Thyroid gland (tissue), 4 donors: ENCODE measurements at regions not wholly inside any gene's neighbourhood (a gene's known extent, or its start where the extent isn't known, plus 50 kb on each side); places are given as distances from the start of the nearest gene placed in this dataset.

ENCODE experiments used
- DNase-seq, 2 donors: peaks; one replicate each; pipeline ENCODE4 v3.0.0-alpha.2; 2019
- H3K27ac ChIP-seq, 3 donors: fragments of 200-600 bp; sonication (generic); 1 replicate in 2 of 3; 2 replicates in 1 of 3; pipeline ENCODE4 v1.5.1; 2016 to 2019; ENCODE audit warnings: mild to moderate bottlenecking in 1 of 3, moderate library complexity in 1 of 3
- H3K27me3 ChIP-seq: fragments of 200-600 bp; sonication (generic); one replicate; pipeline ENCODE4 v1.5.1; 2019
- H3K36me3 ChIP-seq, 2 donors: fragments of 200-600 bp; sonication (generic); one replicate each; pipeline ENCODE4 v1.5.1; 2016 to 2019
- H3K4me1 ChIP-seq, 2 donors: fragments of 200-600 bp; sonication (generic); one replicate each; pipeline ENCODE4 v1.5.1; 2017 to 2019
- H3K4me3 ChIP-seq, 3 donors: fragments of 200-600 bp; sonication (generic); replicated peaks in 1 of 3; 1 replicate in 2 of 3; 2 replicates in 1 of 3; pipeline ENCODE4 v1.5.1; 2016; ENCODE audit warnings: mild to moderate bottlenecking in 1 of 3
- H3K9me3 ChIP-seq: fragments of 200-600 bp; sonication (generic); one replicate; pipeline ENCODE4 v1.5.1; 2017
- CTCF ChIP-seq, 6 experiments: fragments of 200-600 bp in 3 of 6; fragments of 450-650 bp in 3 of 6; sonication (generic) in 3 of 6; IDR thresholded peaks; one replicate each; pipeline ENCODE4 v1.5.1; 2016 to 2019; ENCODE audit warnings: antibody characterized with exemption in 6 of 6, mild to moderate bottlenecking in 2 of 6, inconsistent platforms in 1 of 6, moderate library complexity in 1 of 6
- POLR2A ChIP-seq, 2 donors: fragments of 450-650 bp; IDR thresholded peaks; one replicate each; pipeline ENCODE4 v1.6.1; 2017; ENCODE audit warnings: antibody characterized with exemption in 2 of 2, mild to moderate bottlenecking in 2 of 2, moderate library complexity in 1 of 2
- WGBS, 2 donors: methylation state at CpG; one replicate each; pipeline ENCODE4 v1.1.5; 2017; 5-methylcytosine and 5-hydroxymethylcytosine counted together
- intact Hi-C: fragments of 100-400 bp; cut with DNase I; formaldehyde crosslinking; loops from one replicate; pipeline ENCODE4 v1.15.1; 2023

GRCh38 chr12:97005174-97005573, 98.1 kb downstream of the NEDD1 start:
- DNase-seq: no peak
- no peaks in the 10 kb centered on the region for H3K27me3 ChIP-seq
- TF ChIP-seq CTCF (IDR thresholded peaks at IDR 0.05): no peak
- no peak for TF ChIP-seq POLR2A (IDR thresholded peaks at IDR 0.05)
- 52 to 53% methylated on average over 1 of the region's 1 CpG for WGBS, 2 donors
- no peaks in the 10 kb centered on the region for H3K36me3 ChIP-seq
- no peak overlapping the region for H3K4me3 ChIP-seq
- H3K27ac ChIP-seq: no peak overlapping the region
- intact Hi-C loops: no loop called here
- H3K4me1 ChIP-seq: no peaks in the 10 kb centered on the region
- H3K9me3 ChIP-seq: no peaks in the 10 kb centered on the region

DNA sequence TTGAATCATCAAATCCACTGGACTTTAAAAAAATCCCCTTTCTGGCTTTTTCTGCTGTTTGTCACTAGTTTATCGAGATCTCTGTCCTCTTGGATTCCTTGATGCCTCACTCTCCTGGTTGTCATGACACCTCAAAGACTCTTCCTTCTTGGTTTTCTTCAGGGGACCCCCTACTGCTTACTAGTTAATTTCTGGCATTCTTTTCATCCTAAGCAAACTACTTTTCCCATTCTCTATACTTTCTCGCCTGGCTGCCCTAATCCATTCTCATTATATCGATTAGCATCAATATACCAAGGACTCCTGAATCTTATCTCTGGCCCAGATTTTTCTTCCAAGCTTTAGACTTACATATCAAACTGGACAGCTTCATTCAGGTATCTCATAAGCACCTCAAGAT, 98.6 kb downstream of the NEDD1 start:
- H3K4me3 ChIP-seq: no peak overlapping the region
- intact Hi-C loops: no loop called here
- H3K36me3 ChIP-seq: no peaks in the 10 kb centered on the region
- H3K4me1 ChIP-seq: peaks cover 0 to 3% of the 10 kb centered on the region in 2 donors
- no peaks in the 10 kb centered on the region for H3K27me3 ChIP-seq
- H3K9me3 ChIP-seq: no peaks in the 10 kb centered on the region
- no peak overlapping the region for H3K27ac ChIP-seq
- 88 to 91% methylated on average over 3 of the region's 3 CpGs for WGBS, 2 donors
- DNase-seq: no peak
- no peak for TF ChIP-seq POLR2A (IDR thresholded peaks at IDR 0.05)

DNA sequence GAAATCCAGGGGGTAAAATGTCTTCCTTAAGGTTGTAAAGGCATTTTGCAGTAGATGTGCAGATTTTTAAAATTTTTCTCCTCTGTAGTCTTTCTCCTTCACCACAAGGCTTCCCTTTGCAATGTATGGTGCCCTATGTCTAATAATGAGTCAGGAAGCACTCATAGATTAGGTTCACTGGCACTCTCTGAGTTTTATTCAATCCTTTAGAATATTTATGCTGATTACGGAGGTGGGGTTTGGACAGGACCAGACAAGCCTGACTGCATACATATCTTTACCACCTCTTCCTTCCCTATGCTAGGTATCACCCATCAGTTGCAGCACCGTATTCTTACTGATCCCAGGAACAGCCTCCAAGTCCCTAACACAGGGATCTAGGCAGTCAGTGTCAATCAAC, 99.5 kb downstream of the NEDD1 start:
- H3K4me3 ChIP-seq: no peak overlapping the region
- H3K27ac ChIP-seq: no peak overlapping the region
- no peaks in the 10 kb centered on the region for H3K9me3 ChIP-seq
- no peaks in the 10 kb centered on the region for H3K27me3 ChIP-seq
- intact Hi-C loops: no loop called here
- no peaks in the 10 kb centered on the region for H3K36me3 ChIP-seq
- peaks cover 0 to 4% of the 10 kb centered on the region in 2 donors for H3K4me1 ChIP-seq
- no peak for DNase-seq
- WGBS, 2 donors: 90 to 100% methylated on average over 2 of the region's 2 CpGs
- TF ChIP-seq CTCF (IDR thresholded peaks at IDR 0.05): no peak

- Histone ChIP-seq H3K4me1 (no peaks in the 10 kb centered on the region), H3K9me3 (no peaks in the 10 kb centered on the region), H3K4me3 (no peak overlapping the region), H3K27ac (no peak overlapping the region), H3K27me3 (no peaks in the 10 kb centered on the region), H3K36me3 (no peaks in the 10 kb centered on the region)
- intact Hi-C loops: no loop called here
- WGBS, 2 donors: 91 to 98% methylated on average over 1 of the region's 1 CpG
- TF ChIP-seq CTCF (IDR thresholded peaks at IDR 0.05) (no peak), POLR2A (IDR thresholded peaks at IDR 0.05) (no peak)
- DNase-seq: no peak
These were observed 109.1 kb downstream of the NEDD1 start for GRCh38 chr12:97016163-97016562.

DNA sequence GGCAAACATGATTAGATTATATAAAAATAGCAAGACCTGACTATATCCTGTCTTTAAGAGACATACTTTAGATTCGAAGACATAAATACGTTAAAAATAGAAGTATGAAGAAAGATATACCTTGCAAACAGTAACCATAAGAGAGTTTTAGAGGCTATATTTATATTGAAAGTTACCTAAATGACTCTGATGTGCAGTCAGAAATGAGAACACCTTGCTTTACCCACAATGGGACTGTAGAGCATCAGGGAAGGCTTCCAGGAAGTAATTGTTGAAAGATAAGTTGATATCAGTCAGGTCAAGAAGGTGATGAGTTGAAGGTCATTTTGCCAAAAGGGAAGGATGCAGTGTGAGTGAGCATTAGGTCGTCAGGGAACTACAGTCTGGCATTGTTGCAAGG, 110.2 kb downstream of the NEDD1 start:
- no peak for DNase-seq
- 82 to 85% methylated on average over 3 of the region's 3 CpGs for WGBS, 2 donors

More for the DNA sequence above, 110.2 kb downstream of the NEDD1 start:
- no peaks in the 10 kb centered on the region for H3K27me3 ChIP-seq
- H3K4me3 ChIP-seq: no peak overlapping the region
- intact Hi-C loops: no loop called here
- H3K27ac ChIP-seq: no peak overlapping the region
- no peaks in the 10 kb centered on the region for H3K9me3 ChIP-seq
- no peaks in the 10 kb centered on the region for H3K4me1 ChIP-seq
- H3K36me3 ChIP-seq: no peaks in the 10 kb centered on the region
- no peak for TF ChIP-seq CTCF (IDR thresholded peaks at IDR 0.05)
- no peak for TF ChIP-seq POLR2A (IDR thresholded peaks at IDR 0.05)
